Lower leg skin (tissue), 3 donors: ENCODE measurements at regions not wholly inside any gene's neighbourhood (a gene's known extent, or its start where the extent isn't known, plus 50 kb on each side); places are given as distances from the start of the nearest gene placed in this dataset.

Experiments used
- CTCF ChIP-seq, 3 donors: fragments of 450-650 bp; IDR thresholded peaks; one replicate each; pipeline ENCODE4 v1.5.1; 2016; ENCODE audit warnings: antibody characterized with exemption in 3 of 3, mild to moderate bottlenecking in 3 of 3, moderate library complexity in 2 of 3
- POLR2A ChIP-seq, 2 donors: fragments of 450-650 bp; IDR thresholded peaks; one replicate each; pipeline ENCODE4 v1.6.1; 2016 to 2017; ENCODE audit warnings: antibody characterized with exemption in 2 of 2, mild to moderate bottlenecking in 1 of 2, moderate library complexity in 1 of 2

- no peak for TF ChIP-seq CTCF (IDR thresholded peaks at IDR 0.05)
- TF ChIP-seq POLR2A (IDR thresholded peaks at IDR 0.05) = no peak
Measured at GRCh38 chr14:54216827-54217226, 180.0 kb upstream of the CDKN3 start.
